ENCODE measurements at regions not wholly inside any gene's neighbourhood (a gene's known extent, or its start where the extent isn't known, plus 50 kb on each side); places are given as distances from the start of the nearest gene placed in this dataset.

- no peak for TF ChIP-seq CTCF (IDR thresholded peaks at IDR 0.05; ENCODE audit: borderline replicate concordance, control extremely low read depth, extremely low read depth, insufficient read depth, missing control alignments)
- no peak for DNase-seq (ENCODE audit: low spot score)
- in situ Hi-C loops (cut with MboI; ENCODE audit: low sequenced_read_pairs, unreplicated experiment): no loop called here
These were observed 584.6 kb downstream of the MCTP2 start for GRCh38 chr15:94815914-94816313.

DNA sequence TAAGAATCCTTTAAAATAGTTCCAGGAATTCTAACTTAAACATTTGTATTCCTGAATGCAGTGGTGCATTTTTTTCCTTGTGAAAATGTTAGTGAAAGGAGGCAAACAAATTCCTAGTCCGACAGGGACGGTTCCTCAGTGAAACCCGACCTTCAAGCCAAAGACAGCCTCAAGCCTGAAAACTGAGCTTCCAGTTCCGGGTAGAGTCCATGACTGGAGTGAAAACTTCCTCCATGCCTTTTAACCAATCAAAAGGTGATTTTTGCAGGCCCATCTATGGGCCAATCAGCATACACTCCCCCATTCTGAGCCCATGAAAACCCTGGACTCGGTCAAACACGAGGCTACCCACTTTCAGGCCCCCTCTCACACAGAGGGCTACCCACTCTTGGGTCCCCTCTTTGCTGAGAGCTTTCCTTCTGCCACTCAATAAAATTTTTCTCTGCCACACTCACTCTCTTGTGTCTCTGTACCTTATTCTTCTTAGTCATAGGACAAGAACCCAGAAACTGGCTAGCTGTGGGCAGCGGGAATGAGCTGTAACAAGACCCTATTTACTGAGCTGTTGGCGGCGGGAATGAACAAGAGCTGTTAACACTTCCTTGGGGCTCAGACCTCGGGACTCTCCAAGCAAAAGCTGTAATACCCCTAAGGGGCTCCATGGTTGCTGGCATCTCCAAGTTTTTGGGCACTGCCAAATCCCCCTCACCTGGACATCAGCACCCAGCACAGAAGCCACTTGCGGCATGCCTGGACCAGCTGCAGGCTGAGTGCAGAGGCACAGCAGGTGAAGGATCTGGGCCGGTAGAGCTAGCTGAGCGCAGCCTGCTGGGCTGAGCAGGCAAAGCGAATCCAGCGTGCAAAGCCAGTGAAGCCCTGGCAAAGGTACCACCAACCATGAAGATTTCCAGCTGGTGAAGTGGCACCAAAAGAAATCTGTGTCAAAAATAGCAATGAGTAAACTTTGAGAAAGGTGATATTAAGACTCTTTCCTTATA, 598.8 kb downstream of the MCTP2 start:
- TF ChIP-seq CTCF (IDR thresholded peaks at IDR 0.05; ENCODE audit: borderline replicate concordance, control extremely low read depth, extremely low read depth, insufficient read depth, missing control alignments): no peak
- DNase-seq (ENCODE audit: low spot score): no peak
- in situ Hi-C loops (cut with MboI; ENCODE audit: low sequenced_read_pairs, unreplicated experiment): no loop called here

DNA sequence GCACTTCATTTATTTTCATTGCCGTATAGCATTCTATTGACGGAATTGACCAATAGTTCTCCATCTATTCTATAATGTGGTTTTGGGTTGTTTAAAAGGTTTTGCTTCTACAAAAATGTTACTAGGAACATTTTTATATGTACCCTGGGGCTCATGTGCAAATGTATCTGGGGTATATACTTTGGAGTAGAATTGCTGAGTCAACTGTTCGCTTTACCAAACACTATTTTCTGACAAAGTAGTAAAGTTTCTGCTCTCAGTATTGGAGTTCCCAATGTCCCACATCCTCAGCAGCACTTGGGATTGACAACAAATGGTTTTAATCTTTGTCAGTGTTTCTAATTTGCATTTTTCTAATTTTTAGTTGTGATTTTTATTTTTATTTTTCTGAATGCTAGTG, 602.6 kb downstream of the MCTP2 start:
- TF ChIP-seq CTCF (IDR thresholded peaks at IDR 0.05; ENCODE audit: borderline replicate concordance, control extremely low read depth, extremely low read depth, insufficient read depth, missing control alignments): no peak
- DNase-seq (ENCODE audit: low spot score): no peak
- in situ Hi-C loops (cut with MboI; ENCODE audit: low sequenced_read_pairs, unreplicated experiment): no loop called here

DNA sequence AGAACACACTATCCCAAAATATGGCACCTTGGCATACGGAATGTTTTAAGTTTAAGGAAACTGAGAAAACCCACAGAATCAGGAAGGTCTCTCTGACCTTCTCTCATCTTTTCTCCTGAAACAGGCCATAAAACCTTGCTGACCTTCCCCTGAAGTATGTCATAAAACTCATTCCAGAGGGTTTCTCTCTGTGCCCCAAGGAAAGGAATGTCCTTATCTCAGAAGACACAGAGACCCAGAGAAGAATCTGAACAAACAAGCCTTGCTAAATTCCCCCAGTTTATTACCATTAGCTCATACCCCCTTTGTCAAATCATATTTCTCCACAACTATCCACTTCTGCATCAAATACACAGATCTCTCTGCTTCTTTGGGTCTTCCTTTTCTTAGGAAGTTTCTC, 603.1 kb downstream of the MCTP2 start:
- in situ Hi-C loops (cut with MboI; ENCODE audit: low sequenced_read_pairs, unreplicated experiment): no loop called here
- DNase-seq (ENCODE audit: low spot score): no peak
- no peak for TF ChIP-seq CTCF (IDR thresholded peaks at IDR 0.05; ENCODE audit: borderline replicate concordance, control extremely low read depth, extremely low read depth, insufficient read depth, missing control alignments)

DNA sequence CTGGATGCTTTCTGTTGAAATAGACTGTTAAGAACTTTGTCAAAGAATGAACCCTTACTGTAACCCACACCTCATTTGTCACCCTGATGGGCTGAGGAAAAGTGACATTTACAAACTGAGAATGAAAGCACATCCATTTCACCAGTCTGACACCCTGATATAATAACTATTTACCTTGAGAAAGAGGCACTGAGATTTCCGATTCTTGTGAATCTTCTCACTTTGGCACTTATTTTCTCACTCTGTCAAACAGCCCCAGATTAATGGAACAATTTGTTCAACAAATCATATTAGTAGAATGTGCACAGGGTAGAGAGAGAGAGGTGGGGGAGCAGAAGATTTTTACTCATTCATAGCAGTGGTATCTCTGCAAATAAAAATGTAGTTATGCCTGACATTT, 606.9 kb downstream of the MCTP2 start:
- DNase-seq (ENCODE audit: low spot score): no peak
- TF ChIP-seq CTCF (IDR thresholded peaks at IDR 0.05; ENCODE audit: borderline replicate concordance, control extremely low read depth, extremely low read depth, insufficient read depth, missing control alignments): no peak
- in situ Hi-C loops (cut with MboI; ENCODE audit: low sequenced_read_pairs, unreplicated experiment): no loop called here

DNA sequence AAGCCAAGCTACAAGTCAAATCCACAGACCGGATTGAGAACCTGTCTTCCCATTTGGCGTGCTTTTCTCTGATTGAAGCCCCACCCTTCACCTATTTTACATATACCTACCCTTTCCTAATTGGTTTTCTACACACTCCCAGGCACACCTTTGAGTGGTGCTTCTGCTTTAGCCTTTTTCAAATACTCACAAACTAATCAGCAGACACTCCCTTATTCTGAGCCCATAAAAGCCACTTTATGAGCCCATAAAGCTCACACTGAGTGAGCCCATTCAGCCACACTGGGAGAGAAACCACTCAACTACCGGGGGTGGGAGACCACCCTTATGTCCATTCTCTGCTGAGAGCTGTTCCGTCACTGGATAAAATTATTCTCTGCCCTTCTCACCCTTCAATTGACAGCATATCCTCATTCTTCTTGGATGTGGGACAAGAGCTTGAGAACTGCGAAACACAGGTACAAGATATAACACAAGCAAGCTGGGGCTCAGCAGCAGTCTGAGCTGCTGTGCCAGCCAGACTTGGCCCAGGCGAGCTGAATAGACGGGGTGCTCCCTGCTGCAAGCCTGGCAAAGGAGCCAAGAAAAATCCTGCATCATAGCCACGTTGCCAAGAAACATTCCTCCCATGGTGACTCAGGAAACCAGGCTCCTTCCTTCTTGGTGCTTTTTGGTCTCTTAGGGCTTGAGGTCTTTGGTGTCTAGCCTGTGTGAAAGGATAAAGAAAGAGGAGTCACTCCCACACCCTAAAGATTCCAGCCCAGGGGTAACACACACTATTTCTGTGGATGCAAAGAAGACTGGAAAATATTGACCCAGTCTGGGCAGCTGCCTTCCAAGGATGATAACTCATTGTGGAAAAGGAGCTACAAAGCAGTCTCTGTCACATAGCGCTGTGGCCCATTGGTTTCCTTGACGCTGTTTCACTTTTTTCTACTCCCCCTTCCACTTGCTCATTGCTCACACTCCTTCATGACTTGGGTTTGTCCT, 609.7 kb downstream of the MCTP2 start:
- DNase-seq (ENCODE audit: low spot score): no peak
- in situ Hi-C loops (cut with MboI; ENCODE audit: low sequenced_read_pairs, unreplicated experiment): no loop called here
- no peak for TF ChIP-seq CTCF (IDR thresholded peaks at IDR 0.05; ENCODE audit: borderline replicate concordance, control extremely low read depth, extremely low read depth, insufficient read depth, missing control alignments)
